Neural progenitor cell (in vitro differentiated cells): ENCODE measurements at regions not wholly inside any gene's neighbourhood (a gene's known extent, or its start where the extent isn't known, plus 50 kb on each side); places are given as distances from the start of the nearest gene placed in this dataset.
"Not testable (repeated sequence)": the region's sequence is repeated elsewhere in the genome, so short reads cannot be mapped to it uniquely, and the experiment has no call there.

Source experiments
- DNase-seq: peaks from one replicate; pipeline ENCODE4 v3.0.0-alpha.2; 2016; ENCODE audit warnings: low spot score
- H2AFZ ChIP-seq: fragments of 200-600 bp; sonication (generic); replicated peaks from 2 replicates; pipeline ENCODE4 v1.6.1; 2016; ENCODE audit warnings: antibody characterized with exemption
- H3F3A ChIP-seq: fragments of 200-600 bp; sonication (generic); 2 replicates; pipeline ENCODE4 v1.6.1; 2016; ENCODE audit warnings: antibody characterized with exemption, low read depth
- H3K27ac ChIP-seq: fragments of 200-600 bp; sonication (generic); 2 replicates; pipeline ENCODE4 v1.5.1; 2016; ENCODE audit warnings: mild to moderate bottlenecking
- H3K27me3 ChIP-seq: fragments of 200-600 bp; sonication (generic); 2 replicates; pipeline ENCODE4 v1.6.1; 2016; ENCODE audit warnings: mild to moderate bottlenecking, moderate library complexity
- H3K36me3 ChIP-seq: fragments of 200-600 bp; sonication (generic); 2 replicates; pipeline ENCODE4 v1.5.1; 2016
- H3K4me1 ChIP-seq: fragments of 200-600 bp; sonication (generic); 2 replicates; pipeline ENCODE4 v1.6.1; 2016; ENCODE audit warnings: mixed run types
- H3K4me2 ChIP-seq: fragments of 200-600 bp; sonication (generic); 2 replicates; pipeline ENCODE4 v1.6.1; 2016
- H3K4me3 ChIP-seq: fragments of 200-600 bp; sonication (generic); 2 replicates; pipeline ENCODE4 v1.5.1; 2016
- H3K79me2 ChIP-seq: fragments of 200-600 bp; sonication (generic); 2 replicates; pipeline ENCODE4 v1.6.1; 2016; ENCODE audit warnings: low read depth
- H3K9ac ChIP-seq: fragments of 200-600 bp; sonication (generic); 2 replicates; pipeline ENCODE4 v1.6.1; 2016
- H3K9me3 ChIP-seq: fragments of 200-600 bp; sonication (generic); 2 replicates; pipeline ENCODE4 v1.5.1; 2016; ENCODE audit warnings: low read depth
- H4K20me1 ChIP-seq: fragments of 200-600 bp; sonication (generic); 2 replicates; pipeline ENCODE4 v1.6.1; 2016; ENCODE audit warnings: low read depth
- H3K27ac Mint-ChIP-seq: 3 replicates; pipeline ENCODE4 v1.8.0; 2021; ENCODE audit warnings: mixed read lengths
- H3K27me3 Mint-ChIP-seq: 2 replicates; pipeline ENCODE4 v1.8.0; 2022; ENCODE audit warnings: low read depth, mild to moderate bottlenecking, inconsistent platforms, moderate library complexity, mixed read lengths; ENCODE audit not compliant: insufficient read depth
- H3K36me3 Mint-ChIP-seq: 3 replicates; pipeline ENCODE4 v1.8.0; 2021; ENCODE audit warnings: mixed read lengths
- H3K4me1 Mint-ChIP-seq: 3 replicates; pipeline ENCODE4 v1.8.0; 2021; ENCODE audit warnings: mixed read lengths
- H3K4me3 Mint-ChIP-seq: 3 replicates; pipeline ENCODE4 v1.8.0; 2021; ENCODE audit warnings: mild to moderate bottlenecking, moderate library complexity, mixed read lengths
- H3K9me3 Mint-ChIP-seq: 3 replicates; pipeline ENCODE4 v1.8.0; 2020; ENCODE audit warnings: mixed read lengths
- EZH2 ChIP-seq: fragments of 200-600 bp; sonication (generic); IDR thresholded peaks from 2 replicates; pipeline ENCODE4 v1.6.1; 2017; ENCODE audit warnings: antibody characterized with exemption, mild to moderate bottlenecking, moderate library complexity
- EZH2phosphoT487 ChIP-seq: fragments of 200-600 bp; sonication (generic); IDR thresholded peaks from 2 replicates; pipeline ENCODE4 v1.6.1; 2017; ENCODE audit warnings: antibody characterized with exemption
- TF ChIP-seq, protein P1 (sequence below): fragments of 200-600 bp; sonication (generic); IDR thresholded peaks from 2 replicates; pipeline ENCODE4 v1.5.1; 2017; ENCODE audit warnings: antibody characterized with exemption, mild to moderate bottlenecking

DNA sequence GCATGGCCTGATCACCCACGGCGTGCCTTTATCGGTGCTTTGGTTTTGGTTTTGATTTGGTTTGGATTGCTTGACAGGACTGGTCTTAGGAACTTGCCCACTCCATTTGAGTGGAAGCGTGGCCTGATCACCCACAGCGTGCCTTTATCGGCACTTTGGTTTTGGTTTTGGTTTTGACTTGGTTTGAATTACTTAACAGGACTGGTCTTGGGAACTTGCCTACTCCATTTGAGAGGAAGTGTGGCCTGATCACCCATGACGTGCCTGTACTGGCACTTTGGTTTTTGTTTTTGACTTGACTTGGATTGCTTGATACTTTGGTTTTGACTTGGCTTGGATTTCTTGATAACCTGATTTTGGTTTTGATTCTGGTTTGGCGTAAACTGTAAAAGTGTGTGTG, 115.5 kb upstream of the PGR start:
- H3K36me3 ChIP-seq, H3K4me2 ChIP-seq, H3K27me3 ChIP-seq, H3K79me2 ChIP-seq, H3K27ac Mint-ChIP-seq, DNase-seq, H3K9ac ChIP-seq, H3K27me3 Mint-ChIP-seq, H3K27ac ChIP-seq, H3K9me3 ChIP-seq, H4K20me1 ChIP-seq, H2AFZ ChIP-seq, H3F3A ChIP-seq, H3K4me1 ChIP-seq, H3K36me3 Mint-ChIP-seq, H3K9me3 Mint-ChIP-seq, H3K4me3 ChIP-seq, H3K4me3 Mint-ChIP-seq, H3K4me1 Mint-ChIP-seq: not testable (repeated sequence)

DNA sequence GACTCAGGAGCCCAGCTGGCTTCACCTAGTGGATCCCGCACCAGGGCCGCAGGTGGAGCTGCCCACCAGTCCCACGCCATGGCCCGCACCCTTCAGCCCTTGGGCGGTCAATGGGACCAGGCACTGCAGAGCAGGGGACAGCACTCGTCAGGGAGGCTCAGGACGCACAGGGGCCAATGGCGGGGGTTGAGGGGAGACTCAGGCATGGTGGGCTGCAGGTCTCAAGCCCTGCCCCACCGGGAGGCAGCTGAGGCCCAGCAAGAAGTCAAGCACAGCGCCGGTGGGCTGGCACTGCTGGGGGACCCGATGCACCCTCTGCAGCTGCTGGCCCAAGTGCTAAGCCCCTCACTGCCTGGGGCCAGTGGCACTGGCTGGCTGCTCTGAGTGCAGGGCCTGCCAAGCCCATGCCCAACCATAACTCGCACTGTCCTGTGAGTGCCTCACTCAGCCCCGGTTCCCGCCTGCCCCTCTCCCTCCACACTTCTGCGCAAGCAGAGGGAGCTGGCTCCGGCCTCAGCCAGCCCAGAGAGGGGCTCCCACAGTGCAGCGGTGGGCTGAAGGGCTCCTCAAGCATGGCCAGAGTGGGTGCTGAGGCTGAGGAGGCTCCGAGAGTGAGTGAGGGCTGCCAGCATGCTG, 111.7 kb upstream of the PGR start:
- Mint-ChIP-seq H3K27me3 (no peaks in the 10 kb centered on the region), H3K4me1 (no peaks in the 10 kb centered on the region), H3K36me3 (no peaks in the 10 kb centered on the region), H3K4me3 (no peak overlapping the region), H3K9me3 (peaks cover 6% of the 10 kb centered on the region), H3K27ac (no peak overlapping the region)
- H3K27ac ChIP-seq = no peak overlapping the region
- H2AFZ ChIP-seq = no peak overlapping the region
- no peaks in the 10 kb centered on the region for H3K36me3 ChIP-seq
- no peaks in the 10 kb centered on the region for H3F3A ChIP-seq
- DNase-seq = no peak
- no peaks in the 10 kb centered on the region for H3K79me2 ChIP-seq
- no peaks in the 10 kb centered on the region for H3K9me3 ChIP-seq
- no peaks in the 10 kb centered on the region for H3K4me1 ChIP-seq
- H3K9ac ChIP-seq = no peak overlapping the region
- no peaks in the 10 kb centered on the region for H3K27me3 ChIP-seq
- no peak overlapping the region for H3K4me2 ChIP-seq
- TF ChIP-seq EZH2 (no peak), EZH2phosphoT487 (no peak)
- TF ChIP-seq, protein P1, sequence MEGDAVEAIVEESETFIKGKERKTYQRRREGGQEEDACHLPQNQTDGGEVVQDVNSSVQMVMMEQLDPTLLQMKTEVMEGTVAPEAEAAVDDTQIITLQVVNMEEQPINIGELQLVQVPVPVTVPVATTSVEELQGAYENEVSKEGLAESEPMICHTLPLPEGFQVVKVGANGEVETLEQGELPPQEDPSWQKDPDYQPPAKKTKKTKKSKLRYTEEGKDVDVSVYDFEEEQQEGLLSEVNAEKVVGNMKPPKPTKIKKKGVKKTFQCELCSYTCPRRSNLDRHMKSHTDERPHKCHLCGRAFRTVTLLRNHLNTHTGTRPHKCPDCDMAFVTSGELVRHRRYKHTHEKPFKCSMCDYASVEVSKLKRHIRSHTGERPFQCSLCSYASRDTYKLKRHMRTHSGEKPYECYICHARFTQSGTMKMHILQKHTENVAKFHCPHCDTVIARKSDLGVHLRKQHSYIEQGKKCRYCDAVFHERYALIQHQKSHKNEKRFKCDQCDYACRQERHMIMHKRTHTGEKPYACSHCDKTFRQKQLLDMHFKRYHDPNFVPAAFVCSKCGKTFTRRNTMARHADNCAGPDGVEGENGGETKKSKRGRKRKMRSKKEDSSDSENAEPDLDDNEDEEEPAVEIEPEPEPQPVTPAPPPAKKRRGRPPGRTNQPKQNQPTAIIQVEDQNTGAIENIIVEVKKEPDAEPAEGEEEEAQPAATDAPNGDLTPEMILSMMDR = no peak
- H4K20me1 ChIP-seq = no peaks in the 10 kb centered on the region
- no peak overlapping the region for H3K4me3 ChIP-seq

DNA sequence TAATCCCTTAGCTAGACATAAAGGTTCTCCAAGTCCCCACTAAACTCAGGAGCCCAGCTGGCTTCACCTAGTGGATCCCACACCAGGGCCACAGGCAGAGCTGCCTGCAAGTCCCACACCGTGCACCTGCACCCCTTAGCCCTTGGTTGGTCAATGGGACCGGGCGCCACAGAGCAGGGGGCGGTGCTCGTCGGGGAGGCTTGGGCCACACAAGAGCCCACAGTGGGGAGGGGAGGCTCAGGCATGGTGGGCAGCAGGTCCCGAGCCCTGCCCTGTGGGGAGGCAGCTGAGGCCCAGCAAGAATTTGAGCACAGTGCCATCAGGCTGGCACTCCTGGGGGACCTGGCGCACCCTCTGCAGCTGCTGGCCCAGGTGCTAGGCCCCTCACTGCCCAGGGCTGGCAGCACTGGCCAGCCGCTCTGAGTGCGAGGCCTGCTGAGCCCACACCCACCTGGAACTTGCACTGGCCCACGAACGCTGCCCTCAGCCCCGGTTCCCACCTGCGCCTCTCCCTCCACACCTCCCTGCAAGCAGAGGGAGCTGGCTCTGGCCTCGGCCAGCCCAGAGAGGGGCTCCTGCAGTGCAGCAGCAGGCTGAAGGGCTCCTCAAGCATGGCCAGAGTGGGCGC, 101.7 kb upstream of the PGR start:
- not testable (repeated sequence) for H3K4me3 ChIP-seq, H3K4me2 ChIP-seq, H3K27me3 Mint-ChIP-seq, H3K36me3 Mint-ChIP-seq, H3K27ac Mint-ChIP-seq, H3K79me2 ChIP-seq, H3K4me1 ChIP-seq, H3K36me3 ChIP-seq, H2AFZ ChIP-seq, H3K4me3 Mint-ChIP-seq, H3K9me3 ChIP-seq, H3K4me1 Mint-ChIP-seq, H3K9ac ChIP-seq, H4K20me1 ChIP-seq, H3K27ac ChIP-seq, H3F3A ChIP-seq, H3K27me3 ChIP-seq, DNase-seq
- peaks cover 14% of the 10 kb centered on the region for H3K9me3 Mint-ChIP-seq

DNA sequence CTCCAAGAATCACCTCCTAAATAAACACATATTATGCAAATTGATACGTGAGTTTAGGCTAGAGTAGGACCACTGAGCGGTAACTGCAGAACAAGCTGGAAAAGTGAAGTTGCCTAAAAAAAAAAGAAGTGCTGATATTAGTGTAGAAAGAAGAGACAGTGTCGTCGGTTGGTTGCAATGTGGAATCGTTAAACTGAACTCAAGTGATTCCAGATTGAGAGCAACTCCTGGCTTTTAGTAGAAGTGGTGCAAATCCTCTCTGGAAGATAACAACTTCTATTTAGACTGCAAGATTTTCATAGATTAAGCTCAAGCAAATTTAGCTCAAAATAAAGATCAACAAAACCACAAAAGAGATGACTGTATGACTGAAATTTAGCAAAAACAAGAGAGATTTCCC, 97.0 kb upstream of the PGR start:
- no peak overlapping the region for H3K27ac Mint-ChIP-seq
- Histone ChIP-seq H2AFZ (no peak overlapping the region), H3K9ac (no peak overlapping the region), H3K27ac (no peak overlapping the region), H3K36me3 (no peaks in the 10 kb centered on the region), H3K4me3 (no peak overlapping the region), H3K4me1 (no peaks in the 10 kb centered on the region), H4K20me1 (no peaks in the 10 kb centered on the region), H3K79me2 (no peaks in the 10 kb centered on the region), H3K9me3 (no peaks in the 10 kb centered on the region), H3K4me2 (no peak overlapping the region), H3F3A (no peaks in the 10 kb centered on the region), H3K27me3 (no peaks in the 10 kb centered on the region)
- no peaks in the 10 kb centered on the region for H3K4me1 Mint-ChIP-seq
- H3K9me3 Mint-ChIP-seq = peaks cover 24% of the 10 kb centered on the region
- no peak overlapping the region for H3K4me3 Mint-ChIP-seq
- DNase-seq = no peak
- no peaks in the 10 kb centered on the region for H3K36me3 Mint-ChIP-seq
- no peak for TF ChIP-seq EZH2
- TF ChIP-seq, protein P1 = no peak
- no peak for TF ChIP-seq EZH2phosphoT487
- H3K27me3 Mint-ChIP-seq = peaks cover 2% of the 10 kb centered on the region
